ENCODE measurements at regions not wholly inside any gene's neighbourhood (a gene's known extent, or its start where the extent isn't known, plus 50 kb on each side); places are given as distances from the start of the nearest gene placed in this dataset.

DNA sequence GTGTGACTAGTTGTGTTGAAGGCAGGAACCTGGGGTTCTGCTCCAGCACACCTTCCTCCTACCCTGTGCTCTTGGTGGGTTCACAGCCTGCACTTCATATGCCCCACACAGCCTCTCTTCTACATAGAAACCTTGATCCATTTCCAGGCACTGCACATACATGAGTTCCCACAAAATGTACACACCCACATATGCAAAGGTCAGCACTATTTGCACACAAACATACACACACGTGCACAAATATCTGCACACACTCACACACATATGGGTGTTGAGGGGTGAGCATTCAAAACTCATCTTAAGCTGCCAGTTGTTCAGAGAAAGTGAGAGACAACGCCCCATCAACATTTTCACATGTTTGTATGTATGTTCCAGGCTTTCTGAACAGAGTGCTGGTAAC is 201.0 kb downstream of the BARX2 start:
- no peaks in the 10 kb centered on the region for H3K36me3 ChIP-seq (ENCODE audit: control insufficient read depth, insufficient read depth, low read length)
- TF ChIP-seq, protein P1, sequence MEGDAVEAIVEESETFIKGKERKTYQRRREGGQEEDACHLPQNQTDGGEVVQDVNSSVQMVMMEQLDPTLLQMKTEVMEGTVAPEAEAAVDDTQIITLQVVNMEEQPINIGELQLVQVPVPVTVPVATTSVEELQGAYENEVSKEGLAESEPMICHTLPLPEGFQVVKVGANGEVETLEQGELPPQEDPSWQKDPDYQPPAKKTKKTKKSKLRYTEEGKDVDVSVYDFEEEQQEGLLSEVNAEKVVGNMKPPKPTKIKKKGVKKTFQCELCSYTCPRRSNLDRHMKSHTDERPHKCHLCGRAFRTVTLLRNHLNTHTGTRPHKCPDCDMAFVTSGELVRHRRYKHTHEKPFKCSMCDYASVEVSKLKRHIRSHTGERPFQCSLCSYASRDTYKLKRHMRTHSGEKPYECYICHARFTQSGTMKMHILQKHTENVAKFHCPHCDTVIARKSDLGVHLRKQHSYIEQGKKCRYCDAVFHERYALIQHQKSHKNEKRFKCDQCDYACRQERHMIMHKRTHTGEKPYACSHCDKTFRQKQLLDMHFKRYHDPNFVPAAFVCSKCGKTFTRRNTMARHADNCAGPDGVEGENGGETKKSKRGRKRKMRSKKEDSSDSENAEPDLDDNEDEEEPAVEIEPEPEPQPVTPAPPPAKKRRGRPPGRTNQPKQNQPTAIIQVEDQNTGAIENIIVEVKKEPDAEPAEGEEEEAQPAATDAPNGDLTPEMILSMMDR (IDR thresholded peaks at IDR 0.05; ENCODE audit: insufficient read depth, low read length, poor library complexity, severe bottlenecking), result no peak
- no peak overlapping the region for H3K4me3 ChIP-seq (replicated peaks; ENCODE audit: low read depth, low read length)
- no peaks in the 10 kb centered on the region for H3K27me3 ChIP-seq (replicated peaks; ENCODE audit: control insufficient read depth, insufficient read depth, low read length)
- DNase-seq (ENCODE audit: extremely low read depth, insufficient read length), result no peak

DNA sequence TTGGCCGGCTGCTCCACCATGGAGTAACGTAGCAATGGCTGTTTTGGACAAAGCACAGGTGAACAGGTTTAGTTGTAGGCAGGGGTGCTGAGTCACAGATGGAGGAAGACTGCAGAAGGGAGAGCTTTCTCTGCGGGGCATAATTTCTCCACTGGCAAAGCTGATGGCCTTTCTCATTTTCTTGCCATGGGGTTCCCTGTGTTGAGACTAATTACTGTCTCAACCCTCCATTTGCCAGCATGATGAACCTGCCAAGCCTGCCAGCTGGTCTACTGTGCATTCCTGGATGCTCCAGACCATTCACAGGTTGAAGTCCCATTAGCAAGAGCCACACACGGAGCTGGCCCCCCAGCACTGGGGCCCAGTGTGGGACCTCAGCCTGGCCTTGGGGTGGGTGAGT is 202.4 kb downstream of the BARX2 start:
- H3K4me3 ChIP-seq (replicated peaks; ENCODE audit: low read depth, low read length), result no peak overlapping the region
- TF ChIP-seq, protein P1 (IDR thresholded peaks at IDR 0.05; ENCODE audit: insufficient read depth, low read length, poor library complexity, severe bottlenecking), result no peak
- H3K36me3 ChIP-seq (ENCODE audit: control insufficient read depth, insufficient read depth, low read length), result no peaks in the 10 kb centered on the region
- no peak for DNase-seq (ENCODE audit: extremely low read depth, insufficient read length)
- no peaks in the 10 kb centered on the region for H3K27me3 ChIP-seq (replicated peaks; ENCODE audit: control insufficient read depth, insufficient read depth, low read length)

DNA sequence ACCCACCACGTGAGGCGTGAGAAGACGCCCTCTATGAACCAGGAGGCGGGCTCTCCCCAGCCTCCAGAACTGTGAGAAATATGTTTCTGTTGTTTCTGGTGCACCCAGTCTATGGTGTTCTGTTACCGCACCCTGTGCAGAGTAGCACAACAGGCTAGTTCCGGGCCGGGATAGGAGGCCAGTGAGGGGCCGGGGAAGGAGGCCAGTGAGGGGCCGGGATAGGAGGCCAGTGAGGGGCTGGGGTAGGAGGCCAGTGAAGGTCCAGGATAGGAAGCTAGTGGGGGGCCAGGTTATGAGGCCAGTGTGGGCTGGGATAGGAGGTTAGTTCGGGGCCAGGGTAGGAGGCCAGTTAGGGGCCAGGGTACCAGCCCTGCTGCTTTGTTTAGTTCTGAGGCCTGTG is 204.6 kb downstream of the BARX2 start:
- TF ChIP-seq, protein P1 (IDR thresholded peaks at IDR 0.05; ENCODE audit: insufficient read depth, low read length, poor library complexity, severe bottlenecking), result no peak
- Histone ChIP-seq H3K4me3 (replicated peaks; ENCODE audit: low read depth, low read length) (no peak overlapping the region), H3K36me3 (ENCODE audit: control insufficient read depth, insufficient read depth, low read length) (no peaks in the 10 kb centered on the region), H3K27me3 (replicated peaks; ENCODE audit: control insufficient read depth, insufficient read depth, low read length) (no peaks in the 10 kb centered on the region)
- no peak for DNase-seq (ENCODE audit: extremely low read depth, insufficient read length)

DNA sequence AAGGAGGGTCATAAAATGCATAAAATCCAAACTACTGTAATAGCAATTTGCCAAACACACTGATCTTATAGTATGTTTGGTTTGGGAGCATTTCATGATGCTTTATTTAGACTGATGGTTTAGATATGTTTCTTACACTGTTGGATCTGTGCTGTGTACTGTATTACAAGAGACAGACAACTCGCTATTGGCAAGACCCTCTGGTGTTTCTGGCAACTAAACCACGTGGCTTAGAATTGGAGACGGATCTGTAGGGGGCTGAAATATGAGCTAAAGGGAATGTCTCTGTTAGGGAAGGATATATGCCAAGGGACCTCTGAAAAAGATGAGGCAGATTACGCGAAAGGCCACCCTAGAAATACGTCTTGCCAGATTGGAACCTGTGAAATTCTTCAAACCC is 208.7 kb downstream of the BARX2 start:
- no peaks in the 10 kb centered on the region for H3K36me3 ChIP-seq (ENCODE audit: control insufficient read depth, insufficient read depth, low read length)
- TF ChIP-seq, protein P1 (IDR thresholded peaks at IDR 0.05; ENCODE audit: insufficient read depth, low read length, poor library complexity, severe bottlenecking), result no peak
- H3K4me3 ChIP-seq (replicated peaks; ENCODE audit: low read depth, low read length), result no peak overlapping the region
- no peaks in the 10 kb centered on the region for H3K27me3 ChIP-seq (replicated peaks; ENCODE audit: control insufficient read depth, insufficient read depth, low read length)
- DNase-seq (ENCODE audit: extremely low read depth, insufficient read length), result no peak

DNA sequence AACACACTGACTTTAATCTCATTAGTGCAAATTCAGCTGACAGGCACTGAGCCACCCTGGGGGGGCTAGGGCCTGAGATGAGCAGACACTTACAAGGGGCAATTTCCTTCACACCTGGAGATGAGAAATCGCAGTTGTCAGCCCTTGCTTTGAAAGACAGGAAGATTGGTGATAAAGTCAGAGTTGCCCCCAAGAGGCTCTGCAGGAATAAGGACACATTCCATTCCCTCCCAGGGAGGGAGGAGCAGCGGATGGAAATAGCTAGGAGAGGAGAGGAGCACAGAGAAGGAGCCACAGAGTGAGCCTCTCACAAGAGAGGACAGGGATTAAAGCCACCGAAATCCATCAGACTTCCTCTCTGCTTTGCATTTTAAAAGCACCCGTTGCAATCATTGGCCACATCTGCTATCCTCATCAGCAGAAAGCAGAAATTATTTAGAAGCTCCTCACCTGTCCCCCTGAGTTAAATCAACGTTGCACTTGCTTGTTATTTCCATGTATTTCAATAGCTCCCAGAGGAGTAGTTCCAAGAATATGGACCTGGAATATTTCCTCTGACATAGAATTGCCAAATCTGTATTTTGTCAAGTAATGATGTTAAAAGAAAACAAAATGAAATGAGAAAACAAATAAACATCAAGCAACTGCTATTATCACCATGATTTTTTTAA is 213.7 kb downstream of the BARX2 start:
- TF ChIP-seq, protein P1 (IDR thresholded peaks at IDR 0.05; ENCODE audit: insufficient read depth, low read length, poor library complexity, severe bottlenecking), result no peak
- Histone ChIP-seq H3K27me3 (replicated peaks; ENCODE audit: control insufficient read depth, insufficient read depth, low read length) (no peaks in the 10 kb centered on the region; the same call in 1 of the 2 replicates), H3K36me3 (ENCODE audit: control insufficient read depth, insufficient read depth, low read length) (no peaks in the 10 kb centered on the region), H3K4me3 (replicated peaks; ENCODE audit: low read depth, low read length) (no peak overlapping the region)
- no peak for DNase-seq (ENCODE audit: extremely low read depth, insufficient read length)

Measured in GM06990 (cell line).